ENCODE measurements at regions not wholly inside any gene's neighbourhood (a gene's known extent, or its start where the extent isn't known, plus 50 kb on each side); places are given as distances from the start of the nearest gene placed in this dataset.

DNA sequence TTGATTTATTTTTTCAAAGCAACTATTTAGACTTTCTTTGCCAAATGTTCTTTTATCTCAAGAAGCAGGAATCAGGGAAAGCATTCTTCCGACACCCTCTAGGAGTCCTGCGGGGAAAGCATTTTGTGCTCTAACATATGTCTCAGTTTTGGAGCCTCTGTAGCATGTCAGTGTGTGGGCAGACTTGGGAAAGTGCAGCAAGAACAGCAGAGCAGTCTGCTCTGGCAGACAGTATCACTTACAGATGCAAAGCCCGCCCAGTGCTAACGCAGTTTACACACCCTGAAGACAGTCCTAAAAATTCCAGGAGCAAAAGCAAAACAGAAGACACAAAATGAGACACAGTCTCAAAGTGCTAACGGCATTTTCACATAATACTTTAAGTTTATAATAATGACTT, 393.5 kb downstream of the KLF12 start:
- H3K27ac Mint-ChIP-seq: no peak overlapping the region
- H3K4me3 Mint-ChIP-seq: no peak overlapping the region
- TF ChIP-seq, protein P1, sequence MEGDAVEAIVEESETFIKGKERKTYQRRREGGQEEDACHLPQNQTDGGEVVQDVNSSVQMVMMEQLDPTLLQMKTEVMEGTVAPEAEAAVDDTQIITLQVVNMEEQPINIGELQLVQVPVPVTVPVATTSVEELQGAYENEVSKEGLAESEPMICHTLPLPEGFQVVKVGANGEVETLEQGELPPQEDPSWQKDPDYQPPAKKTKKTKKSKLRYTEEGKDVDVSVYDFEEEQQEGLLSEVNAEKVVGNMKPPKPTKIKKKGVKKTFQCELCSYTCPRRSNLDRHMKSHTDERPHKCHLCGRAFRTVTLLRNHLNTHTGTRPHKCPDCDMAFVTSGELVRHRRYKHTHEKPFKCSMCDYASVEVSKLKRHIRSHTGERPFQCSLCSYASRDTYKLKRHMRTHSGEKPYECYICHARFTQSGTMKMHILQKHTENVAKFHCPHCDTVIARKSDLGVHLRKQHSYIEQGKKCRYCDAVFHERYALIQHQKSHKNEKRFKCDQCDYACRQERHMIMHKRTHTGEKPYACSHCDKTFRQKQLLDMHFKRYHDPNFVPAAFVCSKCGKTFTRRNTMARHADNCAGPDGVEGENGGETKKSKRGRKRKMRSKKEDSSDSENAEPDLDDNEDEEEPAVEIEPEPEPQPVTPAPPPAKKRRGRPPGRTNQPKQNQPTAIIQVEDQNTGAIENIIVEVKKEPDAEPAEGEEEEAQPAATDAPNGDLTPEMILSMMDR (IDR thresholded peaks at IDR 0.05): no peak
- ChIA-PET CTCF (interaction anchor here (1.0 kb wide), 1 partner anchor 11 kb away, joined by 3 read pairs; no protein-coding TSS in a partner anchor), POLR2A (no interaction called here)
- peaks cover 33% of the 10 kb centered on the region for H3K36me3 Mint-ChIP-seq (ENCODE audit: low read depth)
- no peaks in the 10 kb centered on the region for H3K27me3 Mint-ChIP-seq
- intact Hi-C loops (cut with micrococcal nuclease): no loop called here
- ATAC-seq (ENCODE audit: low read depth): no peak
- H3K9me3 Mint-ChIP-seq: no peaks in the 10 kb centered on the region
- no peaks in the 10 kb centered on the region for H3K4me1 Mint-ChIP-seq
- no peak for DNase-seq

- intact Hi-C loops (cut with micrococcal nuclease): no loop called here
- peaks cover 41% of the 10 kb centered on the region for H3K36me3 Mint-ChIP-seq (ENCODE audit: low read depth)
- H3K9me3 Mint-ChIP-seq: no peaks in the 10 kb centered on the region
- ChIA-PET POLR2A (no interaction called here), CTCF (no interaction called here)
- no peak overlapping the region for H3K4me3 Mint-ChIP-seq
- TF ChIP-seq, protein P1 (IDR thresholded peaks at IDR 0.05): no peak
- H3K4me1 Mint-ChIP-seq: no peaks in the 10 kb centered on the region
- DNase-seq (no peak), ATAC-seq (ENCODE audit: low read depth) (no peak)
- H3K27me3 Mint-ChIP-seq: no peaks in the 10 kb centered on the region
- H3K27ac Mint-ChIP-seq: no peak overlapping the region
Observed at GRCh38 chr13:73739394-73739793, 394.8 kb downstream of the KLF12 start.

DNA sequence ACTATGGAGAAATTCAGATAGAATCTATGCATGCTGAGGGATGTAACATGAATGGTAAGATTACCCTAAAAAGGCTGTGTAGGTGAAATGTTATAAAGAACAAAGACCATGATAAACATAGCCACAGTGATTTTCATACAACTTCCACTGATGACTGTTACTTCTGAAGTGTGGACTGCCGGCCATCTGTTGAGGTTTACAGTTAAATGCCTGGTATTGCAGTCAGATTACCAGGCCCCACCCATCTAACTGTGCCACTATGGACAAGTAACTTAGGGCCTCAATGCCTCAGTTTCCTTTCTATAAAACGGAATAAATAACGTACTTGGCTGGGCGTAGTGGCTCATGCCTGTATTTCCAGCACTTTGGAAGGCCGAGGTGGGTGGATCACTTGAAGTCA, 395.6 kb downstream of the KLF12 start:
- POLR2A ChIA-PET: no interaction called here
- no peak for ATAC-seq (ENCODE audit: low read depth)
- no peak for DNase-seq
- peaks cover 36% of the 10 kb centered on the region for H3K36me3 Mint-ChIP-seq (ENCODE audit: low read depth)
- TF ChIP-seq, protein P1 (IDR thresholded peaks at IDR 0.05): no peak
- intact Hi-C loops (cut with micrococcal nuclease): no loop called here
- no peaks in the 10 kb centered on the region for H3K27me3 Mint-ChIP-seq
- no peaks in the 10 kb centered on the region for H3K4me1 Mint-ChIP-seq
- CTCF ChIA-PET: no interaction called here
- H3K4me3 Mint-ChIP-seq: no peak overlapping the region
- H3K9me3 Mint-ChIP-seq: no peaks in the 10 kb centered on the region
- H3K27ac Mint-ChIP-seq: no peak overlapping the region

DNA sequence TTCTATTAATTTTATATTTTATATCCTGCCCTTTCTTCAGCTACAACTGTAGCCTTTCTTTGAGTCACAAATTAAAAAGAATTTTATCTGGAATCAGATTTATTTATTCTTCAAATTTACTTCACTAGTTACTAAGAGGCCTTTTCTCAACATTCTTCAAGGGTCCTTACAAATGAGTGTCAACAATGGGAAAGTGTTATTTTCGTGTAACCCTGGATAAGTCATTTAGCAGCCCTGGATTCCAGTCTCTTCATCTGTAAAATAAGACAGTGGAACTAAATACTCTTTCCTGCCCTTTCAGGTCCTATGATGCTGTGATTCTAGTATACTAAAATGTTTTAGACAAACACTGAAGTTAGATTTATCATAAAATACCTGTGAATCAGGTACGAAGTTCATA, 397.0 kb downstream of the KLF12 start:
- intact Hi-C loops (cut with micrococcal nuclease): no loop called here
- no peak overlapping the region for H3K27ac Mint-ChIP-seq
- no peaks in the 10 kb centered on the region for H3K27me3 Mint-ChIP-seq
- TF ChIP-seq, protein P1 (IDR thresholded peaks at IDR 0.05): no peak
- H3K9me3 Mint-ChIP-seq: no peaks in the 10 kb centered on the region
- POLR2A ChIA-PET: no interaction called here
- H3K4me1 Mint-ChIP-seq: no peaks in the 10 kb centered on the region
- no peak overlapping the region for H3K4me3 Mint-ChIP-seq
- peaks cover 37% of the 10 kb centered on the region for H3K36me3 Mint-ChIP-seq (ENCODE audit: low read depth)
- no peak for ATAC-seq (ENCODE audit: low read depth)
- no peak for DNase-seq
- CTCF ChIA-PET: no interaction called here

- Mint-ChIP-seq H3K27ac (no peak overlapping the region), H3K4me3 (no peak overlapping the region), H3K36me3 (ENCODE audit: low read depth) (peaks cover 45% of the 10 kb centered on the region), H3K27me3 (no peaks in the 10 kb centered on the region), H3K9me3 (no peaks in the 10 kb centered on the region), H3K4me1 (no peaks in the 10 kb centered on the region)
- ATAC-seq (ENCODE audit: low read depth) (no peak), DNase-seq (no peak)
- CTCF ChIA-PET: no interaction called here
- TF ChIP-seq, protein P1 (IDR thresholded peaks at IDR 0.05): no peak
- intact Hi-C loops (cut with micrococcal nuclease): no loop called here
- POLR2A ChIA-PET: no interaction called here
Observed at GRCh38 chr13:73733706-73734105, 400.5 kb downstream of the KLF12 start.

Measured in activated B cell treated with CpG ODN at 0.5 μM for 24 hours (primary cell).